ENCODE measurements at regions not wholly inside any gene's neighbourhood (a gene's known extent, or its start where the extent isn't known, plus 50 kb on each side); places are given as distances from the start of the nearest gene placed in this dataset.

DNA sequence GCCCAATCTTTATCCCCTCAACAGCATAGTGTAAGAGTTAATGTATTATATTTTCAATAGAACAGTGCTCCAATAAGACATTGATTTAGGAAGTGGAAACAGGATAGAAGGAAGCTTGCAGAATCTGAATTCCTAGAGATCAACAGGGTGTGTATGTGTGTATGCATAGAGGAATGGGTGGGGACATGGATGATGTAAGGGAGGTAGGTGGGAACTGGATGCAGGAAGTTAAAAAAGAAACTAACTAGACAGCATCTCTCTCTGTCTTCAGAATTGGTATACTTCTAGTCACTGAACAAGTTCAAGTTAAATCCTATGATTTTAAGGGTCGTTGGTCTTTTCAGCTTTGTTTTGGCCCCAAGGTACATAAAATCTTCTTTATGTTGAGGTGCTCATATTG lies 196.6 kb downstream of the PMAIP1 start:
- TF ChIP-seq, protein P1, sequence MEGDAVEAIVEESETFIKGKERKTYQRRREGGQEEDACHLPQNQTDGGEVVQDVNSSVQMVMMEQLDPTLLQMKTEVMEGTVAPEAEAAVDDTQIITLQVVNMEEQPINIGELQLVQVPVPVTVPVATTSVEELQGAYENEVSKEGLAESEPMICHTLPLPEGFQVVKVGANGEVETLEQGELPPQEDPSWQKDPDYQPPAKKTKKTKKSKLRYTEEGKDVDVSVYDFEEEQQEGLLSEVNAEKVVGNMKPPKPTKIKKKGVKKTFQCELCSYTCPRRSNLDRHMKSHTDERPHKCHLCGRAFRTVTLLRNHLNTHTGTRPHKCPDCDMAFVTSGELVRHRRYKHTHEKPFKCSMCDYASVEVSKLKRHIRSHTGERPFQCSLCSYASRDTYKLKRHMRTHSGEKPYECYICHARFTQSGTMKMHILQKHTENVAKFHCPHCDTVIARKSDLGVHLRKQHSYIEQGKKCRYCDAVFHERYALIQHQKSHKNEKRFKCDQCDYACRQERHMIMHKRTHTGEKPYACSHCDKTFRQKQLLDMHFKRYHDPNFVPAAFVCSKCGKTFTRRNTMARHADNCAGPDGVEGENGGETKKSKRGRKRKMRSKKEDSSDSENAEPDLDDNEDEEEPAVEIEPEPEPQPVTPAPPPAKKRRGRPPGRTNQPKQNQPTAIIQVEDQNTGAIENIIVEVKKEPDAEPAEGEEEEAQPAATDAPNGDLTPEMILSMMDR (conservative IDR thresholded peaks at IDR 0.05; ENCODE audit: low read length): no peak
- no peak overlapping the region for H3K4me3 ChIP-seq (ENCODE audit: low read length)
- no peak for DNase-seq (ENCODE audit: low read depth)

DNA sequence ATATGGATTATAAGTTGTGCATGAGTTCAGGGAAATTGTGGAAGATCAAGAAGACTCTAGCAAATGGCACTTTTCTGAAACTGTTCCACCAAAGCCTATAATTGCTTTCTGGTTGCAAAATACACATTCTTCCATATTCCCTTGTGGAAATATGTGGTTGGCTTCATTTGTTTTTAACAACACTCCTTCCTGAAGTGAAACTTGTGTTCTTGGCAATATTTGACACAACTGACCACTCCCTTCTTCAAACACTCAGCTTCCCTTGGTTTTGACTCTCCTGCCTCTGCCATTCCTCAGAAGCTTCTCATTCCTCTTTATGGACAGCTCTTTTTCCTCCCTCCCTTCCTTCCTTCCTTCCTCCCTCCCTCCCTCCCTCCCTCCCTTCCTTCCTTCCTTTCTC lies 192.3 kb downstream of the PMAIP1 start:
- DNase-seq (ENCODE audit: low read depth): peak; percentile 83

DNA sequence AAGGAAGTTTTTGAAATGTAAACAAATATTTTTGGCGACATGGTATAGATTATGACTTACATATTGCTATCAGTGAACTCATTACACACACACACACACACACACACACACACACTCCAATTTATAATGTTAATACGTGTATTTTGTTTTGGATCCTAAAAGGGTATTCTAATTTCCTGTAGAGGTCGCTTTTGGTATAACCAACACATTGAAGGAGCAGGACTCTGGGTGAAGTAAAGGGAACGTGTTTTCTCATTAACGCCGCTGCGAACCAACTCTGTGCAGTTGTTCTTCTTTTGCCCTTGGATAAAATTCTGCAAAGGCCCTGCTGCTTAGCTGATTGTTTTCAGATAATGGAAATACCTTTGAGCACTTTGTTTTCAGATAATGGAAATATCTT lies 190.4 kb downstream of the PMAIP1 start:
- H3K4me3 ChIP-seq (ENCODE audit: low read length): no peak overlapping the region
- DNase-seq (ENCODE audit: low read depth): peak; percentile 11
- TF ChIP-seq, protein P1 (conservative IDR thresholded peaks at IDR 0.05; ENCODE audit: low read length): no peak; the same call in 1 of the 2 replicates

More for the DNA sequence above, 192.3 kb downstream of the PMAIP1 start:
- no peak overlapping the region for H3K4me3 ChIP-seq (ENCODE audit: low read length)
- TF ChIP-seq, protein P1 (conservative IDR thresholded peaks at IDR 0.05; ENCODE audit: low read length): no peak

DNA sequence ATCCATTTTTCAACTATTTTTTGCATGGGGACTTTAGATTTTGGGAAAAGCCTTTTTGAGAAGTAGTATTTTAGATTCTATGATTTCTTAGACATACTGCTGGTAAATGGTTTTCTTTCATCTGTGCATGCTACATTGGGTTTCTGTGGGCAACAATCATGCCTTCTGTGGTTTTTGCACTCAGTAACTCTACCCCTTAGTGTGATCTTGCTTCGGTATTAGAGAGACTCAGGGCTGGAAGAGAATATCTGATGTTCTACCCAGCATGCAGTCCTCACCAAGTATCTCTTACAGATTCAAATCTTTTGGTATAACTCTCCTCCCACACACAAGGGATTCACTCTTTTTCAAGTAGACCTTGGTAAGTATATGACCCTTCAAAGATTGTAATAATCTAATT lies 183.0 kb downstream of the PMAIP1 start:
- TF ChIP-seq, protein P1 (conservative IDR thresholded peaks at IDR 0.05; ENCODE audit: low read length): no peak
- DNase-seq (ENCODE audit: low read depth): no peak
- no peak overlapping the region for H3K4me3 ChIP-seq (ENCODE audit: low read length)

DNA sequence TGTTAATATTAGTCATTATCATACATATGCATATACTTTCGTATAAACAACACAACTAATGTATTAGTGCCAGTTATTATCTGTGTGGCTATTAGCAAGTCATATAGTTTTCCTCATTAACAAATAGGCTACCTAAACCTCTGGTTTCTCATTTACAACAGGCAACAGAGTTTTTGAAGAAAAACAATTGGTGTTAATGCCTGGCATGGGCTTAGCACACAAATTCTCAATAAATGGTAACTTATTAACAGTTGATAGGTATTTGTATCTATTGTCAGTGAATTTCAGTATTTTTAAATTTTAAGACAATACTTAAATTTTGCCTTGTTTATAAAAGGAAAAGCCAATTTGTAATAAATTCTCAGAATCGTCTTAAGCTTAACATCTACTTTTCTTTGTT lies 182.5 kb downstream of the PMAIP1 start:
- no peak overlapping the region for H3K4me3 ChIP-seq (ENCODE audit: low read length)
- TF ChIP-seq, protein P1 (conservative IDR thresholded peaks at IDR 0.05; ENCODE audit: low read length): no peak
- DNase-seq (ENCODE audit: low read depth): no peak

DNA sequence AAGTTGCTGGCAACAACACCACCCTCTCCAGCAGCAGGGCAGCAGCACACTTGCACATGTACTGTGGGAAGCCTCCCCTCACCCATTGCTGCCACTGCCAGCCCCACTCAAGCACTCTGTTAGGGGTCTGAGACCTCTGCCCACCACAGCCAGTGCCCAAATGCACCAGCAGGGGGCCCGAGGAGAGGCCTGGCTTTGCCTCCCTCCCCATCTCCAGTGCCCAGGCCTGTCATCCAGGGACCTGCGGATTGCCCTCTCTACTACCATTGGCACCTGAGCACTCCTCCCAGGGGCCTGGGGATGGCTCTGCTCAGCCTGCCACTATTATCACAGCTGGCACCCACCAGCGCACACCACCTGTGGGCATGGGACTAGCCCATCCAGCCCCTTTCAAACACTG lies 175.7 kb downstream of the PMAIP1 start:
- TF ChIP-seq, protein P1 (conservative IDR thresholded peaks at IDR 0.05; ENCODE audit: low read length): no peak

DNA sequence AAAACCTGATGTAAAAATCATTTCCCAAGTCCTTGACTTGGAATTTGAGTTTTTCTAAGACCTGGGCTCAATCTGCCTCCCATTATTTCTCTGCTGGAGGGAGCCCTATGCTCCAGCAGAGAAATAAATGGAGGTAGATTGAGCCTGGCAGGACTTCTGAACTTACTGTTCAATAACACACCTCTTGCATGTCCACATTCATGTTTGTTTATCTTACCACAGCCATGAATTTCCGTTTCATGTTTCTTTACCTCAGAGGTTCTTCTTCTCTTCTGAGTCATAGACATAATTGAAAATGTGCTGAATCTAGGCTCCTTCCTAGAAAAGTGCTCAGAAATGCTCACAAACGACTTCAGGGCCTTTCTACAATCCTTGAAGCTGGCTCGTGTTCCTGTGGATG lies 170.8 kb downstream of the PMAIP1 start:
- TF ChIP-seq, protein P1 (conservative IDR thresholded peaks at IDR 0.05; ENCODE audit: low read length): no peak
- no peak overlapping the region for H3K4me3 ChIP-seq (ENCODE audit: low read length)
- no peak for DNase-seq (ENCODE audit: low read depth)

More for the DNA sequence above, 175.7 kb downstream of the PMAIP1 start:
- no peak overlapping the region for H3K4me3 ChIP-seq (ENCODE audit: low read length)
- DNase-seq (ENCODE audit: low read depth): no peak

Data from AG10803 (cell line).